Stimulated activated naive CD4-positive, alpha-beta T cell treated with Interleukin-2 at 50 U/mL for 16 hours (primary cell): ENCODE measurements at regions not wholly inside any gene's neighbourhood (a gene's known extent, or its start where the extent isn't known, plus 50 kb on each side); places are given as distances from the start of the nearest gene placed in this dataset.
A peak's percentile ranks its signal among the peaks of the same experiment; 100 is the strongest.

ENCODE experiments used
- DNase-seq: peaks from one replicate; lab custom pipeline; 2025; lab: John Stamatoyannopoulos, UW

GRCh38 chr15:69737916-69738315 is 285.3 kb downstream of the RPLP1 start:
- no peak for DNase-seq

GRCh38 chr15:69740684-69741083 is 288.1 kb downstream of the RPLP1 start:
- DNase-seq = no peak

- no peak for DNase-seq
Observed at GRCh38 chr15:69742361-69742760, 289.7 kb downstream of the RPLP1 start.

GRCh38 chr15:69743091-69743490 is 290.5 kb downstream of the RPLP1 start:
- no peak for DNase-seq

- DNase-seq = no peak
Observed at GRCh38 chr15:69744391-69745162, 292.0 kb downstream of the RPLP1 start.

GRCh38 chr15:69747193-69747592 is 294.6 kb downstream of the RPLP1 start:
- DNase-seq = no peak

- no peak for DNase-seq
Observed at GRCh38 chr15:69748131-69748530, 295.5 kb downstream of the RPLP1 start.

- no peak for DNase-seq
Observed at GRCh38 chr15:69748576-69749185, 296.1 kb downstream of the RPLP1 start.

GRCh38 chr15:69749274-69749673 is 296.7 kb downstream of the RPLP1 start:
- no peak for DNase-seq

- DNase-seq = no peak
Observed at GRCh38 chr15:69749797-69750196, 297.2 kb downstream of the RPLP1 start.

GRCh38 chr15:69750253-69750652 is 297.6 kb downstream of the RPLP1 start:
- DNase-seq = no peak

- DNase-seq = no peak
Observed at GRCh38 chr15:69751147-69751546, 298.5 kb downstream of the RPLP1 start.

GRCh38 chr15:69751566-69751965 is 298.9 kb downstream of the RPLP1 start:
- DNase-seq = no peak

GRCh38 chr15:69753867-69754266 is 301.2 kb downstream of the RPLP1 start:
- no peak for DNase-seq

- DNase-seq = no peak
Observed at GRCh38 chr15:69754313-69754712, 301.7 kb downstream of the RPLP1 start.

GRCh38 chr15:69755551-69756310 is 303.1 kb downstream of the RPLP1 start:
- DNase-seq = peak; percentile 84

GRCh38 chr15:69756440-69756839 is 303.8 kb downstream of the RPLP1 start:
- DNase-seq = no peak

GRCh38 chr15:69757186-69757585 is 304.6 kb downstream of the RPLP1 start:
- peak; percentile 71 for DNase-seq

GRCh38 chr15:69758291-69758771 is 305.7 kb downstream of the RPLP1 start:
- no peak for DNase-seq

- peak; percentile 91 for DNase-seq
Observed at GRCh38 chr15:69758810-69759790, 306.5 kb downstream of the RPLP1 start.

GRCh38 chr15:69760258-69760845 is 307.7 kb downstream of the RPLP1 start:
- DNase-seq = no peak
